ENCODE measurements at regions not wholly inside any gene's neighbourhood (a gene's known extent, or its start where the extent isn't known, plus 50 kb on each side); places are given as distances from the start of the nearest gene placed in this dataset.

DNA sequence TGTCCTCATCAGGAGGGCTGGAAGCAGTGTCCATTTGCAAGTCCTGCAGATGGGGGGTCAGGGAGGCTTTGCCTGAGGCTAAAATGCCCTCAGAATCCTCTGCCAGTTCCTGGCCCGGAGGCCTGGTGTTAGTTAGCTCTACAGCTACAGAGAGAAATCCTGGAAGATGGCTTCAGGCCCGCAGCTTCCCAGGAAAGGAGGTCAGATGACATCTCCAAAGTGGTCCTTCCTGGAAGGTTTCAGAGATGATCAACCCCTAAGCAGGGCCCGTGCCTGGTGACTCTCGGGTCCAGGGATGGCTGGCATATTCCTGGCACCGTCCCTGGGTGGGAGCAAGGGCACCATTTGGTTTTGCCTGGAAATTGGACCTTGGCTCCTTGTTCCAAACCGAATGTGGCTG is 959.1 kb downstream of the BRD1 start:
- H3K27ac Mint-ChIP-seq: no peak overlapping the region
- no peaks in the 10 kb centered on the region for H3K27me3 Mint-ChIP-seq
- peaks cover 0 to 4% (median 0%) of the 10 kb centered on the region in 3 donors for H3K9me3 Mint-ChIP-seq
- no peaks in the 10 kb centered on the region for H3K36me3 Mint-ChIP-seq
- H3K4me3 Mint-ChIP-seq: no peak overlapping the region
- no peaks in the 10 kb centered on the region for H3K4me1 Mint-ChIP-seq

DNA sequence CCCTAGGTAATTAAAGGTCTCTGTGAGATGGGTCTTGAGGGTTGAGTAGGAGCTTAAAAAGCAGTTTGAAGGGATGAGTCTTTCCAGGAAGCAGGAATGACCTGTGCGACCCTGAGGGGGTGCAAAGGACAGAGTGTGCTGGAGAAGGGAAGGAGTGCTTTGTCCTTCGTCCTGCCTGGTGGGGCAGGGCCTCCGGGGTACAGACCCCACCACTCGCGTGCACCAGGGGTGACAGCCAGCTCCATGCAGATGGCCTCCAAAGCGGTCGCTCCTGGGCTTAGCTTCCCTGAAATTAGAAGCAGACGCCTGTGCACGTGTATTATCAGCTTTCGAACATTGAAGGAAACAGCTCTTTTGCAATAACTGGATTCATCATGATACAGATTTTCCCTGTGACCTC is 959.8 kb downstream of the BRD1 start:
- peaks cover 0 to 4% (median 0%) of the 10 kb centered on the region in 3 donors for H3K9me3 Mint-ChIP-seq
- no peaks in the 10 kb centered on the region for H3K4me1 Mint-ChIP-seq
- no peaks in the 10 kb centered on the region for H3K36me3 Mint-ChIP-seq
- peak overlapping the region in 1 of 3 donors; percentile 22 for H3K27ac Mint-ChIP-seq
- H3K4me3 Mint-ChIP-seq: no peak overlapping the region
- H3K27me3 Mint-ChIP-seq: no peaks in the 10 kb centered on the region

DNA sequence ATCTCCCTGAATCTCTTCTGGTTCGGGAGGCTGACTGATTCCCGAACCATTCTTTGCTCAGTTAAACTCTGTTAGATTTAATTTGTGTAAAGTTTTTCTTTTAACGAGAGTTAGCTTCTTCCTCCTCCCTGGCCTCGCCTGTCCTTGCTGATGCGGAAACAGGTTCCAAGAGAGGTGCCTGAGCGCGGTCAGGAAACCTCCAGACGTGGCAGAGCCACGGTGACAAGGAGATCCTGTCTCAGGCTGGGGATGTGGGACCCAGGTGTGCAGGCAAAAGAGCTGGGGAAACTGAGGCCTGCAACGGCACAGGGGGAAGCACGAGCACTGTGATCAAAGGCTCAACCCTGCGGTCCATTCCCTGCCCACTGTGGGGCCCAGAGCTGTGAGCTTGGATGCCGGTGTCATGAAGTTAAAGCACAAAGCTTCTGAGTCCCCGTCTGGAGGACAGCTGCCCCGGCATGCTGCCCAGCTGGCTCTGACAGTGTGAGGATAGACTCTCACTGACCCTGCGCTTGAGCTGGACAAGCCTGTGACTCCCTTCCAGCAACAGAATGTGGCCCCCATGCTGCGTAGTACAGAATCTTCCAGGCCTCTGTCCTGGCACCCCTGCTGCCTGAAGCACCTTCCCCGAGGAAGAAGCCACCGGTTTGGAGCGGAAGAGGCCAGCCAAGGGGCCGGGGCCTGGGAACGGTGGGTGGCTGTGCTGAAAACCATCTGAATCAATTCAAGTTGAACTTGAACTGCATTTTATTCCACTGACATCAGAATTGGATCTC is 960.6 kb downstream of the BRD1 start:
- Mint-ChIP-seq H3K27ac (peak overlapping the region in 1 of 3 donors; percentile 22), H3K9me3 (peaks cover 0 to 4% (median 0%) of the 10 kb centered on the region in 3 donors), H3K4me1 (no peaks in the 10 kb centered on the region), H3K4me3 (peak overlapping the region in 1 of 4 donors; percentile 38), H3K27me3 (no peaks in the 10 kb centered on the region), H3K36me3 (no peaks in the 10 kb centered on the region)

GRCh38 chr22:48864748-48865147 is 962.9 kb downstream of the BRD1 start:
- peaks cover 0 to under 1% (median 0%) of the 10 kb centered on the region in 3 donors for H3K4me1 Mint-ChIP-seq
- H3K4me3 Mint-ChIP-seq: no peak overlapping the region
- no peaks in the 10 kb centered on the region for H3K27me3 Mint-ChIP-seq
- no peak overlapping the region for H3K27ac Mint-ChIP-seq
- H3K9me3 Mint-ChIP-seq: peaks cover 0 to 4% (median 2%) of the 10 kb centered on the region in 3 donors
- peaks cover 2% of the 10 kb centered on the region for H3K36me3 Mint-ChIP-seq

DNA sequence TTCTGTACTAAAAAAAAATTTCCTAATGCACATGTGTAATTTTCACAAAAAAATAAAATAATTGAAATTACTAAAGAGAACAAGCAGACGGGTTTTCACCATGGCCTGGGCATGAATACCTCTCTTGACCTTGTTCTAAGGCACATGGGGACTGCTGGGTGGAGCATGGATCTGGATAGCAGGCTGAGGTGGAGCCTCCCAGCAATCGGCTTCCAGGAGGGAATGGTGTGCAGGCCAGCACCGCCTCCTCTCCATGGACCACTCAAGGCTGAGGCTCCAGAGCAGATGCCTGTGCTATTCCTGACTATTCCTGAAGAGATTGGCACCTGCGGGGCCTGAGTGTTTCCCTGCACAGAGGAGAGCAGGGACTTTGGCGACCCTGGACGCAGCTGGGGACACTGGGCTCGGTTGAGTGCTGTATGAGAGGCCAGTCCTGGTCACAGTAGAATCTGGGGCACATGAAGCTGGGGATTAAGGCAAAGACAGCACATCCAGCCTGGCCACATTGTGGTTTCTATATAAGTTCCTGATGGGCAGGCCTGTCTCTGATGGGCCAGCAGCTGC is 963.6 kb downstream of the BRD1 start:
- H3K9me3 Mint-ChIP-seq: peaks cover 0 to 6% (median 4%) of the 10 kb centered on the region in 3 donors
- no peaks in the 10 kb centered on the region for H3K27me3 Mint-ChIP-seq
- H3K4me3 Mint-ChIP-seq: no peak overlapping the region
- peaks cover 3% of the 10 kb centered on the region for H3K36me3 Mint-ChIP-seq
- no peak overlapping the region for H3K27ac Mint-ChIP-seq
- peaks cover 0 to 2% (median 0%) of the 10 kb centered on the region in 3 donors for H3K4me1 Mint-ChIP-seq

DNA sequence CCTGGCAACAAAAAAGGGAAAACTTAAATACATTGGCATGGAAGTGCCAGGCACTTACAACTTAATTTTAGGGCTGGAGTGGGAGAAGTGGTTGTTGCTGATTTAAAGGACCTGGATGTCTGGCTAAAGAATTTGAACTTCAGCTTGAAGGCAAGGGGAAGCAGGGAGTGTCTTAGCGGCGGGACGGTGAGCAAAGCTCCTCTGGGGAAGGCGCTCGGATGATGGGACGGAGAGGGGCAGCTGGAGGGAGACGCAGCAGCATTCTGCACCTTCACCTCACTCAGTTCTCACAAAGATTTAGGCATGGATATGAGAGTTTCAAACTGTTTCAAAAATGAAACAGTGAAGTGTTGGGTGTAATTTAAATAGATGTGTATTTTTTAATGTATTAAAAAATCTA is 967.1 kb downstream of the BRD1 start:
- peaks cover 0 to 2% (median 0%) of the 10 kb centered on the region in 3 donors for H3K4me1 Mint-ChIP-seq
- no peak overlapping the region for H3K27ac Mint-ChIP-seq
- no peak overlapping the region for H3K4me3 Mint-ChIP-seq
- H3K36me3 Mint-ChIP-seq: peaks cover 3% of the 10 kb centered on the region
- peaks cover 2% of the 10 kb centered on the region for H3K27me3 Mint-ChIP-seq
- peaks cover 0 to 6% (median 4%) of the 10 kb centered on the region in 3 donors for H3K9me3 Mint-ChIP-seq

DNA sequence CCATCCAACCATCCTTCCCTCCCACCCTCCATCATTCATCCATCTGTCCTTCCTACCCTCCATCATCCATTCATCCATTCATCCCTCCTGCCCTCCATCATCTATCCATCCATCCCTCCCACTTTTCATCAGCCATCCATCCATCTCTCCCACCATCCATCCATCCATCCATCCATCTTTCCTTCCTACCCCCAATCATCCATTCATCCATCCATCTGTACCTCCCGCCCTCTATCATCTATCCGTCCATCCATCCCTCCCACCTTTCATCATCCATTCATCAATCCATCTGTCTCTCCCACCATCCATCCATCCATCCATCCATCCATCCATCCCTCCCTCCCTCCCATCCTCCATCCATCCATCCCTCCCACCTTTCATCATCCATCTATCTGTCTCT is 968.8 kb downstream of the BRD1 start:
- no peak overlapping the region for H3K27ac Mint-ChIP-seq
- H3K27me3 Mint-ChIP-seq: peaks cover 2% of the 10 kb centered on the region
- peaks cover 0 to 2% (median 0%) of the 10 kb centered on the region in 3 donors for H3K4me1 Mint-ChIP-seq
- H3K4me3 Mint-ChIP-seq: peak overlapping the region in 1 of 4 donors; percentile 24
- peaks cover 3% of the 10 kb centered on the region for H3K36me3 Mint-ChIP-seq
- H3K9me3 Mint-ChIP-seq: peaks cover 0 to 10% (median 4%) of the 10 kb centered on the region in 3 donors

- Mint-ChIP-seq H3K27ac (no peak overlapping the region), H3K27me3 (peaks cover 2% of the 10 kb centered on the region), H3K9me3 (peaks cover 0 to 10% (median 4%) of the 10 kb centered on the region in 3 donors), H3K36me3 (peaks cover 3% of the 10 kb centered on the region), H3K4me1 (peaks cover 0 to 2% (median 0%) of the 10 kb centered on the region in 3 donors), H3K4me3 (no peak overlapping the region)
Measured at GRCh38 chr22:48858121-48858520, 969.6 kb downstream of the BRD1 start.

DNA sequence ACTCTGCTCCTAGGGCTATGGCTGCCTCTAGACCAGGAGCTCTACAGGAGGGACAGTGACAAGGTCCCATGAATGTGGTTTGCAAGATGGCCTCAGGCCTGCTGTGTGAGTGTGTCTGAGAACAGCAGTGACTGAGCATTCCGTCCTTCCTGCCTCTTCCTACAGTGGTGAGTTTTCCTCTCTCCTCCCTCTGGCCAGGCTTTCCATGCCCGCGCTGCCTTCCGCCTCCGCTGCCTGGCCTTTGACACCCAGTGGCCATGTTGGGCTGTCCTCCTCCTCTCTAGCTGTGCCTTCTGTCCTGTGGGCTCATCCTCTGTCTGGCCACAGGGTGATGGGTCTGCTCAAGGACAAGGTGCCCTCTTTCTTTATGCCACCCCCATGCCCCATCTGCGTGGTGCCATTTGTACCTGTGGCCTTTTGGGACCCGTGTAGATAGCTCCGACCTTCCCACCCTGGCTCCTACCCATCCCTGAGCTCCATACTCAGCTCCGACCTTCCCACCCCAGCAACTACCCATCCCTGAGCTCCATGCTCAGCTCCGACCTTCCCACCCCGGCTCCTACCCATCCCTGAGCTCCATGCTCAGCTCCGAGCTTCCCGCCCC is 970.4 kb downstream of the BRD1 start:
- peaks cover 0 to 2% (median 0%) of the 10 kb centered on the region in 3 donors for H3K4me1 Mint-ChIP-seq
- H3K9me3 Mint-ChIP-seq: peaks cover 0 to 10% (median 4%) of the 10 kb centered on the region in 3 donors
- peaks cover 3% of the 10 kb centered on the region for H3K36me3 Mint-ChIP-seq
- no peak overlapping the region for H3K27ac Mint-ChIP-seq
- no peak overlapping the region for H3K4me3 Mint-ChIP-seq
- H3K27me3 Mint-ChIP-seq: peaks cover 2% of the 10 kb centered on the region

GRCh38 chr22:48856308-48856615 is 971.4 kb downstream of the BRD1 start:
- H3K27me3 Mint-ChIP-seq: peaks cover 2% of the 10 kb centered on the region
- peaks cover 1% of the 10 kb centered on the region for H3K36me3 Mint-ChIP-seq
- H3K4me1 Mint-ChIP-seq: peaks cover 0 to 2% (median 0%) of the 10 kb centered on the region in 3 donors
- peaks cover 0 to 10% (median 0%) of the 10 kb centered on the region in 3 donors for H3K9me3 Mint-ChIP-seq
- no peak overlapping the region for H3K27ac Mint-ChIP-seq
- no peak overlapping the region for H3K4me3 Mint-ChIP-seq

DNA sequence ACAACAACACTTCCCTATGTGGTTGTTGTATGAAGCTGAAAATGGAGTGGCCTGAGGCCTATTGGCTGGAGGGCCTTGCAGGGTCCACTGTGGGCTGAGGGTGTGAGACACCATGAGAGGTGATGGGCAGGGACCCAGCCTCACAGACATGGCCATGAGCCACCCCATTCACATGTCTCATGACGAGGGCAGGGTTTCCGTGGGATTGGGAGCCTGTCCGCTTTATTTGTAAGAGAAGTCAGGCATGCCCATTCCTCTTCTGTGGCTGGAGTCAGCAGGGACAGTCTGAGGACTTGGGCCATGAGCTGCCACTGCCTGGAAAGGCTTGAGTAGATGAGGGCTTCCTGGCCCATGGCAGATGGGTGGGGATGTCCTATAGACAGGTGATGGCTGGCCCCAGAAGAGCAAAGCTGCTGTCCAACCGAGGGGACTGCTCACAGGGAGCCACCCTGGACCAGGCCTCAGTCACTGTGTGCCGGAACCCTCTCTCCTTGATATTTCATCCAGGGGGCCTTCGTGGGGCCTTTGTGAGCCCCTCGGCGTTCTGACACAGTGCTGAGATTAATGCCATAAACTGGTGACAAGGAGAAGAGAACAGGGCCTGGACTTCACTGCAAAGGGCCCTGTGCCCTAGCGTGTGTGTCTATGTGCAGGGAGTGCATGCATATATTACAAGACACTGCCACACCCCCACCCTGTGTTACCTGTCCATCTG is 971.9 kb downstream of the BRD1 start:
- peaks cover 1% of the 10 kb centered on the region for H3K36me3 Mint-ChIP-seq
- peaks cover 0 to 2% (median 0%) of the 10 kb centered on the region in 3 donors for H3K4me1 Mint-ChIP-seq
- H3K27ac Mint-ChIP-seq: no peak overlapping the region
- peaks cover 2% of the 10 kb centered on the region for H3K27me3 Mint-ChIP-seq
- H3K4me3 Mint-ChIP-seq: no peak overlapping the region
- H3K9me3 Mint-ChIP-seq: peaks cover 0 to 10% (median 0%) of the 10 kb centered on the region in 3 donors

DNA sequence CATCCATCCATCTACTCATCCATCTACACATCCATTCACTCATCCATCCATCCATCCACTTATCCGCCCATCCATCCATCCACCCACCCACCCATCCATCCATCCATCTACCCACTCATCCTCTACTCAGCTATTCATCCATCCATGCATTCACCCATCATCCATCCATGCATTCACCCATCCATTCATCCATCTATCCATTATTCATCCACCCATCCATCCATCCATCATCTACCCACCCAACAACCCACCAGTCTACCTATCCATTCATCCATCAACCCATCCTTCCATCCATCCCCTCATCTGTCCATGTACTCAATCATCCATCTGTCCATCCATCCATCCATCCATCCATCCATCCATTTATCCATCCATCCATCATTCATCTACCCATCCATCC is 972.7 kb downstream of the BRD1 start:
- H3K36me3 Mint-ChIP-seq: peaks cover 1% of the 10 kb centered on the region
- peaks cover 2% of the 10 kb centered on the region for H3K27me3 Mint-ChIP-seq
- peaks cover 0 to 2% (median 0%) of the 10 kb centered on the region in 3 donors for H3K4me1 Mint-ChIP-seq
- H3K27ac Mint-ChIP-seq: no peak overlapping the region
- no peak overlapping the region for H3K4me3 Mint-ChIP-seq
- H3K9me3 Mint-ChIP-seq: peaks cover 0 to 10% (median 0%) of the 10 kb centered on the region in 3 donors

DNA sequence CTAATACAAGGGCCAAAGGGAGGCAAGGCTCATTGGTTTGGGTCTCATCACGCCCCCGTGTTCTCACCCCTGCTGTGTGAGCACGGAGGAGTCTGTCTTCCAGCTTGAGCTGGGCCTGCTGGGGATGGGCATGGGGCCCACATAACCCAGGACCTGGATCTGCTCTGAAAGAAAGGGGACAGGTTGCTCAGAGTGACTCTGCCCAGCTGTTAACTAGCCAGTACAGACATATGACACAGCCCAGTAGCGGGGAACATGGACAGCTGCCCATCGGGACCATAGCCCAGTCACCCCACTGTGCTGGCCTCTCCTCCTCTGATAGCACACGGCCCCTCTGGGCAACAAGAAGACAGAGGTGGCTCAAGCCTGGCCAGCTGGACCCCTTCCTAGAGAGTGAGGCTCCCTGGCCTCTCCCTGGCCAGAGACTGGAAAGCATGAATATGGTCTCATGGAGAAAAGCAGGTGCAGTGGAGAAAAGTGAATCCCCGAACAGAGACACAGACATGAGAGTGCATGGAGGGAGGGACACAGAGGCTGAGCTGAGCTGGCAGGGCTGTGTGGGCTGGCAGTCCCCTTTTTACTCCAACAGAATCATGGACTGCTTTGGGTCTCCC is 973.9 kb downstream of the BRD1 start:
- Mint-ChIP-seq H3K4me1 (no peaks in the 10 kb centered on the region), H3K27ac (no peak overlapping the region), H3K27me3 (peaks cover 2% of the 10 kb centered on the region), H3K4me3 (no peak overlapping the region), H3K36me3 (no peaks in the 10 kb centered on the region), H3K9me3 (peaks cover 0 to 4% (median 0%) of the 10 kb centered on the region in 3 donors)

DNA sequence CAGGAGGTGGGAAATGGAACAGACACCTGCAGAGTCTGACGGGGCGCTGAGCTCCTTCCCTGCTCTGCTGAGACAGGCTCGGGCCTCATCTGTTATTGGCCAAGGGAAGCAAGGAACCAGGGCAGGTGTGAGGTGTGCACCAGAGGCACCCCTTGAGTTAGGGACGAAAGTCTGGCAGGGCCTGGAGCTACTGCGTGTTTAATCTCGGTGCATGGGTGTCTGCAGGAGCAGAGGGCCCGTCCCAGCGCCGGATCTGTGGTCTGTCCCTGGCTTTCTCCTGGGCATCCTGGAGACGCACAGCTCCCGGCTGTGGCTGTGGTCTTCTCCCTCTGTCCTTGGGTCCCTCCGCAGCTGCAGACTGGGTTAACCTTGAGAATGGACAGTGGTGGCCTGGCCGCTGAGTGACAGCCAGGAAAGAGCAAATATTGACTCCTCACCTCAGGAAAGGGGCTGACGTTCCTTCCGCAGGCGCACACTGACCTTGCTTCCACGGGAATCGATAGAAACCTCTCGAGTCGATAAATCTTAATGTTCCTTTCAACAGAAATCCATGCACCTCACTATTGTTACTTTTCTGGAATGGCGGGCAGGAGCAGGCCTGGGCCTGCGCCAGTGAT is 975.6 kb downstream of the BRD1 start:
- peaks cover 0 to 4% (median 0%) of the 10 kb centered on the region in 3 donors for H3K9me3 Mint-ChIP-seq
- H3K36me3 Mint-ChIP-seq: no peaks in the 10 kb centered on the region
- no peak overlapping the region for H3K27ac Mint-ChIP-seq
- H3K4me1 Mint-ChIP-seq: no peaks in the 10 kb centered on the region
- H3K4me3 Mint-ChIP-seq: no peak overlapping the region
- no peaks in the 10 kb centered on the region for H3K27me3 Mint-ChIP-seq
